OCI-LY3 (cell line): ENCODE measurements at regions not wholly inside any gene's neighbourhood (a gene's known extent, or its start where the extent isn't known, plus 50 kb on each side); places are given as distances from the start of the nearest gene placed in this dataset.

ENCODE experiments used
- H2AFZ ChIP-seq: fragments of 200-600, 300-600 bp; shearing (Covaris generic); 2 replicates; pipeline ENCODE4 v1.6.0; 2014; ENCODE audit warnings: antibody characterized with exemption, low read depth, low read length
- H3K27ac ChIP-seq: fragments of 200-600, 300-600 bp; sonication (generic); 2 replicates; pipeline ENCODE4 v1.5.1; 2014; ENCODE audit warnings: mild to moderate bottlenecking, low read length, moderate library complexity, mixed read lengths
- H3K27me3 ChIP-seq: fragments of 200-600, 300-600 bp; sonication (generic); 2 replicates; pipeline ENCODE4 v1.6.1; 2014; ENCODE audit warnings: low read depth, low read length, mixed read lengths
- H3K36me3 ChIP-seq: fragments of 200-600, 300-600 bp; sonication (generic); replicated peaks from 2 replicates; pipeline ENCODE3; 2014; ENCODE audit warnings: low read depth, low read length, mixed read lengths
- H3K4me1 ChIP-seq: fragments of 300-600, 200-600 bp; sonication (generic); 2 replicates; pipeline ENCODE4 v1.6.1; 2014; ENCODE audit warnings: low read length, mixed read lengths
- H3K4me2 ChIP-seq: fragments of 200-600, 300-600 bp; sonication (generic); 2 replicates; pipeline ENCODE4 v1.6.1; 2014; ENCODE audit warnings: low read length, mixed read lengths
- H3K4me3 ChIP-seq: fragments of 300-600, 200-600 bp; sonication (generic); 2 replicates; pipeline ENCODE4 v1.5.1; 2014; ENCODE audit warnings: antibody characterized with exemption, mild to moderate bottlenecking, low read length, moderate library complexity
- H3K79me2 ChIP-seq: fragments of 300-600, 200-600 bp; shearing (Covaris generic); 2 replicates; pipeline ENCODE4 v1.6.1; 2014; ENCODE audit warnings: mild to moderate bottlenecking, low read length, mixed read lengths
- H3K9ac ChIP-seq: fragments of 300-600, 200-600 bp; shearing (Covaris generic); 2 replicates; pipeline ENCODE4 v1.6.0; 2014; ENCODE audit warnings: mild to moderate bottlenecking, low read length, moderate library complexity
- H3K9me3 ChIP-seq: fragments of 200-600, 300-600 bp; shearing (Covaris generic); 2 replicates; pipeline ENCODE4 v1.6.1; 2014; ENCODE audit warnings: low read length, mixed read lengths; ENCODE audit not compliant: insufficient read depth
- H4K20me1 ChIP-seq: fragments of 200-600, 300-600 bp; sonication (generic); 2 replicates; pipeline ENCODE4 v1.6.1; 2016; ENCODE audit warnings: low read length, mixed read lengths; ENCODE audit not compliant: insufficient read depth
- CTCF ChIP-seq: fragments of 200-600, 300-600 bp; sonication (generic); IDR thresholded peaks from 2 replicates; pipeline ENCODE4 v1.5.1; 2014; ENCODE audit warnings: antibody characterized with exemption, low read length, low read depth
- EZH2phosphoT487 ChIP-seq: fragments of 200-600 bp; shearing (Covaris generic); IDR thresholded peaks from 2 replicates; pipeline ENCODE4 v1.6.1; 2018; ENCODE audit warnings: antibody characterized with exemption, mixed run types, low read depth

GRCh38 chr15:46569781-46570180 lies 935.0 kb downstream of the SQOR start:
- Histone ChIP-seq H3K27ac (no peak overlapping the region), H3K4me2 (no peak overlapping the region), H3K9me3 (no peaks in the 10 kb centered on the region), H3K4me1 (no peaks in the 10 kb centered on the region), H4K20me1 (no peaks in the 10 kb centered on the region), H3K79me2 (no peaks in the 10 kb centered on the region), H3K27me3 (no peaks in the 10 kb centered on the region), H3K9ac (no peak overlapping the region), H3K36me3 (no peaks in the 10 kb centered on the region), H3K4me3 (no peak overlapping the region), H2AFZ (no peak overlapping the region)
- TF ChIP-seq EZH2phosphoT487 (no peak), CTCF (no peak)

- Histone ChIP-seq H3K4me3 (no peak overlapping the region), H4K20me1 (no peaks in the 10 kb centered on the region), H3K9me3 (no peaks in the 10 kb centered on the region), H3K27ac (no peak overlapping the region), H3K9ac (no peak overlapping the region), H3K27me3 (no peaks in the 10 kb centered on the region), H3K4me2 (no peak overlapping the region), H3K79me2 (no peaks in the 10 kb centered on the region), H2AFZ (no peak overlapping the region), H3K4me1 (no peaks in the 10 kb centered on the region), H3K36me3 (no peaks in the 10 kb centered on the region)
- TF ChIP-seq EZH2phosphoT487: no peak
- TF ChIP-seq CTCF: no peak
Observed at GRCh38 chr15:46576646-46577395, 942.0 kb downstream of the SQOR start.

- H3K4me1 ChIP-seq: no peaks in the 10 kb centered on the region
- H3K27ac ChIP-seq: no peak overlapping the region
- no peaks in the 10 kb centered on the region for H4K20me1 ChIP-seq
- no peaks in the 10 kb centered on the region for H3K27me3 ChIP-seq
- H3K79me2 ChIP-seq: no peaks in the 10 kb centered on the region
- no peak overlapping the region for H3K4me2 ChIP-seq
- no peak overlapping the region for H2AFZ ChIP-seq
- no peaks in the 10 kb centered on the region for H3K36me3 ChIP-seq
- H3K4me3 ChIP-seq: no peak overlapping the region
- H3K9me3 ChIP-seq: no peaks in the 10 kb centered on the region
- no peak overlapping the region for H3K9ac ChIP-seq
- TF ChIP-seq EZH2phosphoT487: no peak
- TF ChIP-seq CTCF: no peak
Observed at GRCh38 chr15:46577767-46578166, 942.9 kb downstream of the SQOR start.

GRCh38 chr15:46580487-46580886 lies 945.7 kb downstream of the SQOR start:
- no peak overlapping the region for H3K27ac ChIP-seq
- H2AFZ ChIP-seq: no peak overlapping the region
- no peaks in the 10 kb centered on the region for H4K20me1 ChIP-seq
- H3K79me2 ChIP-seq: no peaks in the 10 kb centered on the region
- no peak overlapping the region for H3K4me2 ChIP-seq
- H3K9me3 ChIP-seq: no peaks in the 10 kb centered on the region
- no peak for TF ChIP-seq EZH2phosphoT487
- no peak for TF ChIP-seq CTCF
- no peaks in the 10 kb centered on the region for H3K36me3 ChIP-seq
- no peaks in the 10 kb centered on the region for H3K27me3 ChIP-seq
- no peak overlapping the region for H3K9ac ChIP-seq
- H3K4me1 ChIP-seq: no peaks in the 10 kb centered on the region
- no peak overlapping the region for H3K4me3 ChIP-seq
